ENCODE measurements at regions not wholly inside any gene's neighbourhood (a gene's known extent, or its start where the extent isn't known, plus 50 kb on each side); places are given as distances from the start of the nearest gene placed in this dataset.

DNA sequence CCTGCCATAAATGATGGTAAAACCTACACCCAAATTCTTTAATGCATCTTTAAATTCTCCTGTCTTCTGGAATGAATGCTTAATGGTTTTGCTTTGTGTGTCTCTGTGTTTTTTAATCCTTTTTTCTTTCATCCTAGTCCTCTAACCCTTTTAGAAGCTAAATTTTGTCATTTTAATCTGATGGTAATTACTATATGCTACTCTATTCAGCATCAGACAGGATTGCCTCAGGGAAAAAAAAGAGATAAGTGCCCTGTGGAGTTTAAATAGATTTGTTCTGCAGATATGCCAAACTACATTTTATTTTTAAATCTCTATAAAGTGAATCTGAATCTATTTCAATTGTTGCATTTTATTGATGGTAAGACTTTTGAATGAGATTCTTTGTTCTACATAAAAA lies 966.8 kb downstream of the NSUN3 start:
- DNase-seq = no peak

DNA sequence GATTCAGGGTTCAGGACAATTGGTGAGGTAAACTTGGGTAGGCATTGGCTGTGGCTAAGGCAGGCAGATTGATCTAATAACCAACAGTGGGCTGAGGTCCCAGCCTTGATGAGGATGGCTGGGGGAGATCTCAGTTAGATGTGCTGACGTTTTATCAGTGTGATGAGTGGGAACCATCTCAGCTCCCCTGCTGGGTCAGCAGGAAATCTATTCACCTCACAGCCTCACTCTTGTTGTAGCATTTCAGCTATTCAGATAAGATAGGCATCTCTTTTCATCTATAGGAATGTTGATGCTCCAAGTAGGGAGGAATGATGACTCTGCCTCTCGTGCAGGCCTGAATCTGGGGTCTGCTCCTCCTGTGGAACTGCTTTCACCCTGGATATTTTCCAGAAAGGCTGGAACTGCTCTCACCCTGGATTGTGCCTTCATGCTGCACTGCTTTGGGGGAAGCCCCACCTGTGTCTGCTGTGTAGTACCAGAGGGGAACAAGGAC lies 973.7 kb downstream of the NSUN3 start:
- DNase-seq = no peak

- no peak for DNase-seq
These were observed 974.2 kb downstream of the NSUN3 start for GRCh38 chr3:95037097-95037496.

- DNase-seq = no peak
These were observed 975.1 kb downstream of the NSUN3 start for GRCh38 chr3:95037927-95038326.

- no peak for DNase-seq
These were observed 981.2 kb downstream of the NSUN3 start for GRCh38 chr3:95044101-95044500.

GRCh38 chr3:95048564-95048963 lies 985.7 kb downstream of the NSUN3 start:
- DNase-seq = no peak

DNA sequence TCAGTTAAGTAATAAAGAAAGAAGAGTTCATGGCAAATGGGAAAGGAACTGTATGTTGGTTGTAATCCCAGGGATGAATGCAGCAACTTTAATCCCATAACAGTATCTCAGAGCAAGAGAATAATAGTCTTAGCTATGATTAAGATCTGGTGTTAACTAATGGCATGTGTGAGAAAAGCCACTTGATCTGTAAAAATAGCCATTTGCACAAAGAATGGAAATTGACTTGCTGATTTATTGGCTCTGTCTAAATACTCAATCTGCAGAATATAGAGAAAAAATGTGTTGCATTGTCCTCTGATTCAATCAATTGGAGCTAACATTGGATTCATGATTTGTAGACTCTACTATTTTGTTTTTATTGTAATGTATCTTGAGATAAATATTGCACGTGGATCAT lies 987.0 kb downstream of the NSUN3 start:
- DNase-seq = no peak

DNA sequence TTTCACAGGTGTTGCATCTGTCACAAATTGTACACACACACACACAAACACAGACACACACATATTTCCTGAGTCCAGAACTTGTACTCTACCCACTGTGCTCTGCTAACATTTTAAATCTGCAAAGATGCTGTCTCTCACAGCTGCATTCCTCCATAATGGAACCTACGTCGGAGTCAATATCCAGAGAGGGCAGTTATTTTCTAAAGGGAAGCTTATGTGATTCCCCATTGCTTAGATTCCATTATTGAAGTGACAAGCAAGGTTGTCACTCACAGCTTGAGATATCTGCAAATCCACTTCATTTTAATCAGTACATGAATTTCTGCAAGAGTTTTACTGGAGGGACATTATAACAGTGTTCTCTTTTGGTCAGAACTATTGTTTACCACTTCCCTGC lies 992.4 kb downstream of the NSUN3 start:
- DNase-seq = no peak

DNA sequence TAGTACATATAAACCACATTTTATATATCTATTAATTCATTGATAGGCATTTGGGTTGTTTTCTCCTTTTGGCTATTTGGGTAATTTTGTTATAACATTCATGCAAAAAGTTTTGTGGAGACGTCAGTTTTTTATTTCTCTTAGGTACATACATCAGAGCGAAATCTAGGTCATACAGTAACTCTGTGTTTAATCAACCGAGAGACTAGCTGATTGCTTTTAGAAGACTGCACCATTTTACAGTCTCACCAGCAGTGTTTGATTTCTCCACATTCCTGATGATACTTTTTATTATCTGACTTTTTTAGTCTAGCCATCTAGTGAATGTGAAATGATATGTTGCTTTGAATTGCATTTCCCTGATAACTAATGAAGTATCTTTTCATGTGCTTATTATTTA lies 1019.3 kb downstream of the NSUN3 start:
- DNase-seq = no peak

- no peak for DNase-seq
These were observed 1021.9 kb downstream of the NSUN3 start for GRCh38 chr3:95084738-95085137.

DNA sequence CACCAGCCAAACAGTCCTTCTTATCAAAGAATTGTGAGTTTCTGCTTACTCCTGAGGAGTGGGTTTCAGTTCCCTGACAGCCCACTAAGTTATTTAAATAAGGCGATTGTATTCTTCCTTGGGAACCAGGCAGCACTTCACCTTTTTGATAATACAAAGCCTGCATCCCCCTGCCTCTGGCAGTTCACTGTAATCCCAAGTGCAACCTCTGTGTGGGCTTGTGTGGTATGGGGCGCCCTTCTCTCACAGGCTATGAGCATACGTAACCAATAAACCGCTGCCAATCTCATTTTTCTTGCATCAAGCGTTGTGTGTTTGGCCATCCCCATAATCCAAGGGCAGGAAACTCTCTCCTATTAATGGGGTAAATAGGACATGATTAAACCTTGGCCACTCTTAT lies 1025.6 kb downstream of the NSUN3 start:
- DNase-seq = no peak

GRCh38 chr3:95097493-95097892 lies 1034.6 kb downstream of the NSUN3 start:
- no peak for DNase-seq

DNA sequence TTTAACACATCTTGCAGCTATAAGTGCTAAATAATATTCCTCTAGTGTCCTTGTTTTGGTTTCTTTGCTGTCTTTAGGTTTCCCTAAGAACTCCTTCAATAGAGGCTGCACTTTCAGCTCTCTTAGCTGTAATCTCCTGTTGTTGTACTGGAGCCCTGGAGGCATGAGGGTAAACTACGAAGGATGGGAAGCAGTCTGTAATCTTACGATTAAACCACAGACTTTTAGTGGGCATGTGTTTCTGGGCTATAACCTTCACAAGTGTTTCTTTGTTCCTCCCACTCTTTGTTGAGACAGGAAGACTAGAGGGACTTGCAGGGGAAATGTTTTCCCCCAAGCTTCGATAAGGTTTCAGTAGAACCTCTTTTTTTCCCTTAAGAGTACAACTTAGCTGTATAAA lies 1058.1 kb downstream of the NSUN3 start:
- no peak for DNase-seq

DNA sequence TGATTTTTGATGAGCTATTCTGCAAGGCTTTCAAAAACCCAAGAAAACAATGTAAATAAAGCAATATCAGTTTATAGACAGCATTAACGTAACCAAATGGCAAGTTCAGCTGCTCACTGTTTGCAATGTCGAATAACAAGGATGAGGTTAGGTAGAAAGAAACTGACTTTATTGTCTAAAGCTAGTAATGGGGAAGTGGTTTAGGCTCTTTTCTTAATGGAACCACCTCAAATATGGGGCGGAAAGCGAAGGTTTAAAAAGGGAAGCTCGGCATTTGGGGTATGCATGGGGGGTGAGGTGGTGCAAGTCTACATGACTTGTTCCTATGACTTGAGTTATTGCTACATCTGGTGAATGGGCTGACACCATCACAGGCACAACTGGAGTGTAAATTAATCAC lies 1060.2 kb downstream of the NSUN3 start:
- DNase-seq = no peak

DNA sequence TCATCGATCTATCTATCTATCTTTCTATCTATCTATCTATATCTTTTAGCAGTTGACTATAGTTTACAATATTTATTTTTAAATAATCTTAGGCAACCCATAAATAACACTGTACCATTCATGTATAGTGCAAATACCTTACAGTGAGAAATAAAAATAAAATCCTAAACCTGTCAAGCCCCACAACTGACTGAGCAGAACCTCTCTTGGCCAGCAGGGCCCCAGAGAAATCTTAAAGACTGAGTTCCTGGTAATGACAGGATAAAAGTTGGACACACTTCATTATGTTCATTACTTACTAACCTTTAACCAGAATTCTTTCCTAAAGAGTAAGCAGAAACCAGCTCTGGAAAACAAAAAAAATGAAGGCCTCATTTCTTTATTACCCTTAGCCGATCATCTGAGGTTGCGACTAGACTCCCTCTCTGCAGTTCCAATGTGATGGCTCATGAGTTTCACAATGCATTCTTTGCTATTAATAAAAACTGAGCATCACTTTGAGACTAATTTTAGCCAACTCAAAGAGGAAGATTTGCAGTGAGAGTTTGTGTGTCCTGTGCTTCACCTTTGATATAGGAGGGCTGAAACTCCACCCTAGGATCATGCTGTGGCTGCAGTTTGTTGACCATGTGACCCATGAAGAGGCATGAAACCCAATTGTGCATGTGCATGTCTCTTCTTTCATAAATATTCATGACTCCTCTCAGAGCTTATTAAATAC lies 1072.0 kb downstream of the NSUN3 start:
- peak; percentile 61 for DNase-seq

DNA sequence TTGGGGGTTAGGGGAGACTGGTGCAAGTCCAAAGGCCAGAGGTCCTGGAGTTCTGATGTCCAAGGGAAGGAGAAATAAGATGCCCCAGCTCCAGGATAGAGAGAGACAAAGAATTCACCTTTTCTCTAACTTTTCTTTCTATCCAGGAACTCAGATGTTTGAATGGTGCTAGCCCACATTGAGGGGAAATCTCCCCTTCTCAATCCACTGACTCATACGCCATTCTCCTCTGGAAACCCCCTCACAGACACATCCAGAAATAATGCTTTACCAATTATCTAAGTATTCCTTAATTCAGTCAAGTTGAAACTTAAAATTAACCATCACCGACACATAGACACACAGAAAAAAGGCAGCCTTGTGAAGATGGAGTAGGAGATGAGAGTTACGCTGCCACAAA lies 1085.2 kb downstream of the NSUN3 start:
- no peak for DNase-seq

GRCh38 chr3:95151590-95151989 lies 1088.7 kb downstream of the NSUN3 start:
- DNase-seq = no peak

DNA sequence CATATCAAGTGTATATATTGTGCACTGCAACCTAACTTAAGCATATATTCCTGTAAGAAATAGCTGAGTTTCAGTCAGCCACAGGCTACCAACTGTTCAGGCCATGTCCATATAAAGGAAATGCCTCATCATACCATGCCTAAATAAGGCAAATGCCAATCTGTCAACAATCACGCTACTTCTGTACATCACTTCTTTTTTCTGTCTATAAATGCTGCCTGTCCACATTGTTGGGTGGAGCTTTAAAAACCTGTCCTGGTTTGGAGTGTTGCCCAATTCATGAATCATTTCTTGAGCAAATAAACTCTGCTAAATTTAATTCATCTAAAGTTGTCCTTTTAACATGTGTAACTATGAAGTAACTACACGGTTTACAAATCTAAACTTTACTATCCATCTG lies 1091.9 kb downstream of the NSUN3 start:
- DNase-seq = peak; percentile 45

DNA sequence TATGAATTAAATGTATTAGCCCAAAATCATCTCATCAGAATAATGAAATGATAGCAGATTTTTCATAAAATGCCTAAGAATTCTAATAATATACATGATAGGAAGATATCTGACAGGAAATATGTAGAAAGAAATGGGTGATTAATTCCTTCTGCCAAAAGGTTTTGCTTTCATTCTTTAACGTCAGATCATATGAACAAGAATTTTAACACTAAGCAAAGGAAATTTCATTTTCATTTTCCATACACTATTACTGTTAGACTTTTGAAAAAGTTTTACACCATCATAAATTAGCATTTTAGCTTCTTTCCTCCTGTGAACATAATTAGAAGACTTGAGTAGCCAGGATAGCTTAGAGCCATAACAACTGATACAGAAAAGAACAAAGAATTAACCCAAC lies 1099.9 kb downstream of the NSUN3 start:
- DNase-seq = no peak

DNA sequence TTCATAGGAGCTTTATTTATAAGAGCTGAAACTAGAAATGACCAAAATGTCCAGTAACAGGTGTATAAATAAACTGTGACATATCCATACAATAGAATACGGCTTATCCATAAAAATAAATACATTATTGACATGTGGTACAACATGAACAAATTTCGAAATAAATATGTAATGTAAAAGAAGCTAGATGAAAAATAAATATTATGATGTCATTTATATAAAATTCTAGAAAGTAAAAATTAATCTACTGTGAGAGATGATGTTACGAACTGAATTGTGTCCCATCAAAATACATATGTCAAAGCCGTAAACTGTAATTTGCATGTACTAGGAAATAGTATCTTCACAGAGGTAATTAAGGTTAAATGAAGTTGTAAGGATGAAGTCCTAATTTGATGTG lies 1104.9 kb downstream of the NSUN3 start:
- DNase-seq = no peak

- DNase-seq = no peak
These were observed 1105.7 kb downstream of the NSUN3 start for GRCh38 chr3:95168526-95168925.

DNA sequence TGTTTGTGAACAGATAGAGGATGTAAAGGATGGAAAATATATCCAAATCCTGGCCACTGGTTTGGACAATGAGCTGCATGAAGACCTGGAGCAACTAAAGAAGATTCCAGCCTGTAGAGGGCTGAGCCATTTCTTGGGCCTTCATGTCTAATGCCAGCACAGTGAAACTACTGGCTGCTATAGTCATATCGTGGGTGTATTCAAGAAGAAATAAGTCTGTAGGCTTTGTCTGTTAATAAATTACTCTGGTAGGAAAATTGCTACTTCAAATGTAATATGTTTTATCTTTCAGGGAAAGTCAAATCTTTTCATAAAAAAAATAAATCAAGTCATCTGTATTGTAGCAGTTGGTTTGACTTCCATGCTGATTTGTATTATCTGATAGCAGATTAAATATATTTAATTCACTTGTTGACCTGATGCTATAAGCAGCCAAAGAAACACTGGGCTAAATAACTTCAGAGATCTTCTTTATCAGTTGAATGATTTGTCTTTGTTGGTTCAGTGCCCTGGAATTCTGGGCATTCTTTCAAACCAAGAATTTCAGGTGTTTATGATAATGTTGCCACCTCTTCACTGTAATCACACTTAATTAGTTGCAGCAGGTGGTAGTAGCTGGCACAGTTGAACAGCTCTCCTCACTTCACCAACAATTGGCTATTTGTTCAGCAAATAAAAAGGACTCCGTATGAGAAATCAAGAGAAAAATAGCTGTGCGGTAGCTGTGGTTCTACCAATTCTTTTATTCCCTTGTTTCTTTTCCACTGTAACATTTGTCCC lies 1109.5 kb downstream of the NSUN3 start:
- DNase-seq = no peak

DNA sequence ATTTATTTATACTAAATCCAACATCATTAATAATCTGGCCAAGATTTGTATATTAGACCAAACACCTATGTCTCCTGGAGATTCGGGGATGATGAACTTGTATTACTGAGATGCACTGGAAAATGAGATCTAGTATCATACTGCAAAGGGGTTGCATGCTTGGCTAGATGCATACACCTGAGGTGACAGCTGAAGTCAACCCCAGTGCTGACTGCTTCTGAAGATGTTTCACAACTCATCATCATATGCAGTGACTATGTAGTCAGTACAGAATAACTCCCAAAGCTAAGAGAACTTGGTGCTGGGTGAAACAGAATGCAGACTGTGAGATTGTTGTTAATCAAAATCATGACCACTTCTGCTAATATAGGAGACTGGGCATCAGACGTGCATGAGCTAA lies 1114.2 kb downstream of the NSUN3 start:
- DNase-seq = no peak

GRCh38 chr3:95184038-95184437 lies 1121.2 kb downstream of the NSUN3 start:
- no peak for DNase-seq

DNA sequence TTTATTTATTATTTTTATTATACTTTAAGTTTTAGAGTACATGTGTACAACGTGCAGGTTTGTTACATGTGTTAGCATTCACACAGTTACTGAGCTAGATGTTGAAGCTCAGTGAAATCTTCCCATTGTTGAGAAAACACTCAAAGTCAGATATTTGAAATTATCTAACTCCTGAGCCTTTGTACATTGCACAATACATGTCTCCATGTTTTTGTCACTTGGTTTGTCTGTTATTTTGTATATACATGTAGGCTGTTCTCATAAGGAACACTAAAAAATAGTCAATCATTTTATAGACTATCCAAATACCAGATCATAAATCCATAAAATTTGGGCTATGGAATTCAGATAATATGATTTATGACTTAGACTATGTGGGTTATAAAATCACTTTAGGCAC lies 1126.5 kb downstream of the NSUN3 start:
- no peak for DNase-seq
